ENCODE measurements at regions not wholly inside any gene's neighbourhood (a gene's known extent, or its start where the extent isn't known, plus 50 kb on each side); places are given as distances from the start of the nearest gene placed in this dataset.

DNA sequence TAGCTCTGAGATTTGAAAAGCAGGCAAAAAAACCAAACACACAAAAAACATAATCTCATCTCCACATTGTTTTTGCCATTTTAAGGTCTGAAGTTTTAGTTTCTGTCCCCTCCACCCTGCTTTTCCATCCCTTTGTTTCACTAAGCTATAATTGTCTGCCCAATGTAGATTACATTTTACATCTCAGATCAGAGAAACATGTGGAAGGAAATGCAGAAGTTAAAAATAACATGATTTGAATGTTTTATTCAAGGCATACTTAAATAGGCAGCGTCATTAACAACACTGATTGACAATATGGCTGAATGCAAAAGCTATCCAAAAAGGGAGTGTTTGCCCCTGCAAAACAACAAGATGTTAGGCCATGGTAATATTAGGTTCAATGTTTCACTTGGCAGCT lies 448.1 kb upstream of the ZNF385D start:
- TF ChIP-seq, protein P1, sequence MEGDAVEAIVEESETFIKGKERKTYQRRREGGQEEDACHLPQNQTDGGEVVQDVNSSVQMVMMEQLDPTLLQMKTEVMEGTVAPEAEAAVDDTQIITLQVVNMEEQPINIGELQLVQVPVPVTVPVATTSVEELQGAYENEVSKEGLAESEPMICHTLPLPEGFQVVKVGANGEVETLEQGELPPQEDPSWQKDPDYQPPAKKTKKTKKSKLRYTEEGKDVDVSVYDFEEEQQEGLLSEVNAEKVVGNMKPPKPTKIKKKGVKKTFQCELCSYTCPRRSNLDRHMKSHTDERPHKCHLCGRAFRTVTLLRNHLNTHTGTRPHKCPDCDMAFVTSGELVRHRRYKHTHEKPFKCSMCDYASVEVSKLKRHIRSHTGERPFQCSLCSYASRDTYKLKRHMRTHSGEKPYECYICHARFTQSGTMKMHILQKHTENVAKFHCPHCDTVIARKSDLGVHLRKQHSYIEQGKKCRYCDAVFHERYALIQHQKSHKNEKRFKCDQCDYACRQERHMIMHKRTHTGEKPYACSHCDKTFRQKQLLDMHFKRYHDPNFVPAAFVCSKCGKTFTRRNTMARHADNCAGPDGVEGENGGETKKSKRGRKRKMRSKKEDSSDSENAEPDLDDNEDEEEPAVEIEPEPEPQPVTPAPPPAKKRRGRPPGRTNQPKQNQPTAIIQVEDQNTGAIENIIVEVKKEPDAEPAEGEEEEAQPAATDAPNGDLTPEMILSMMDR (conservative IDR thresholded peaks at IDR 0.05; ENCODE audit: low read depth, low read length): no peak
- no peak for TF ChIP-seq EZH2 (IDR thresholded peaks at IDR 0.05; ENCODE audit: borderline replicate concordance, low read depth, low read length, poor library complexity, severe bottlenecking)
